ENCODE measurements at regions not wholly inside any gene's neighbourhood (a gene's known extent, or its start where the extent isn't known, plus 50 kb on each side); places are given as distances from the start of the nearest gene placed in this dataset.

GRCh38 chr4:155268821-155269220 lies 60.4 kb downstream of the NPY2R start:
- DNase-seq (ENCODE audit: low read depth): no peak
- no peak overlapping the region for H3K4me3 ChIP-seq (replicated peaks; ENCODE audit: low read depth, low read length)
- no peak for TF ChIP-seq CTCF (IDR thresholded peaks at IDR 0.05; ENCODE audit: low read length, missing control alignments)

- no peak for TF ChIP-seq CTCF (IDR thresholded peaks at IDR 0.05; ENCODE audit: low read length, missing control alignments)
- H3K4me3 ChIP-seq (replicated peaks; ENCODE audit: low read depth, low read length): no peak overlapping the region
- DNase-seq (ENCODE audit: low read depth): no peak
These were observed 62.2 kb downstream of the NPY2R start for GRCh38 chr4:155270671-155271070.

- no peak overlapping the region for H3K4me3 ChIP-seq (replicated peaks; ENCODE audit: low read depth, low read length)
- TF ChIP-seq CTCF (IDR thresholded peaks at IDR 0.05; ENCODE audit: low read length, missing control alignments): no peak
- peak; percentile 13 for DNase-seq (ENCODE audit: low read depth)
These were observed 63.1 kb downstream of the NPY2R start for GRCh38 chr4:155271557-155271956.

GRCh38 chr4:155288999-155289398 lies 80.6 kb downstream of the NPY2R start:
- DNase-seq (ENCODE audit: low read depth): no peak
- no peak overlapping the region for H3K4me3 ChIP-seq (replicated peaks; ENCODE audit: low read depth, low read length)
- no peak for TF ChIP-seq CTCF (IDR thresholded peaks at IDR 0.05; ENCODE audit: low read length, missing control alignments)

All from fibroblast of pulmonary artery (primary cell).